Cardiac muscle cell (in vitro differentiated cells and primary cell): ENCODE measurements at regions not wholly inside any gene's neighbourhood (a gene's known extent, or its start where the extent isn't known, plus 50 kb on each side); places are given as distances from the start of the nearest gene placed in this dataset.

ENCODE experiments used
- DNase-seq, 2 donors: peaks; one replicate each; pipeline versions ENCODE4 v3.0.0 to v3.0.0-alpha.2; 2010 to 2017; ENCODE audit warnings: low read depth in 1 of 2, low spot score in 1 of 2
- H3K27ac ChIP-seq: fragments of 200-600 bp; sonication (generic); 2 replicates; pipeline ENCODE4 v1.5.1; 2016
- H3K27me3 ChIP-seq: fragments of 200-600 bp; sonication (generic); 2 replicates; pipeline ENCODE4 v1.6.0; 2016; ENCODE audit warnings: control low read depth
- H3K36me3 ChIP-seq: fragments of 200-600 bp; sonication (generic); 2 replicates; pipeline ENCODE4 v1.5.1; 2016; ENCODE audit warnings: control low read depth
- H3K4me1 ChIP-seq: fragments of 200-600 bp; sonication (generic); 2 replicates; pipeline ENCODE4 v1.8.1; 2017; ENCODE audit warnings: low read depth, mild to moderate bottlenecking, mixed run types
- H3K4me3 ChIP-seq: fragments of 200-600 bp; sonication (generic); 2 replicates; pipeline ENCODE4 v1.5.1; 2016; ENCODE audit warnings: mild to moderate bottlenecking
- H3K9me3 ChIP-seq: fragments of 200-600 bp; sonication (generic); 2 replicates; pipeline ENCODE4 v1.5.1; 2017; ENCODE audit warnings: low read depth, mild to moderate bottlenecking, control low read depth
- CTCF ChIP-seq: IDR thresholded peaks from 2 replicates; pipeline ENCODE4 v1.5.1; 2012; ENCODE audit warnings: low read depth, mild to moderate bottlenecking, low read length

GRCh38 chr6:22072949-22073348, 223.9 kb downstream of the PRL start:
- Histone ChIP-seq H3K36me3 (no peaks in the 10 kb centered on the region), H3K4me3 (no peak overlapping the region), H3K27ac (no peak overlapping the region), H3K9me3 (no peaks in the 10 kb centered on the region), H3K4me1 (peaks cover 3% of the 10 kb centered on the region), H3K27me3 (no peaks in the 10 kb centered on the region)
- peak in 1 of 2 donors; percentile 51 for DNase-seq
- TF ChIP-seq CTCF: no peak

- no peak for DNase-seq
- Histone ChIP-seq H3K4me1 (peaks cover 3% of the 10 kb centered on the region), H3K4me3 (no peak overlapping the region), H3K36me3 (no peaks in the 10 kb centered on the region), H3K27me3 (no peaks in the 10 kb centered on the region), H3K9me3 (no peaks in the 10 kb centered on the region), H3K27ac (no peak overlapping the region)
- no peak for TF ChIP-seq CTCF
These were observed 223.2 kb downstream of the PRL start for GRCh38 chr6:22073516-22074198.

GRCh38 chr6:22078288-22078687, 218.5 kb downstream of the PRL start:
- H3K9me3 ChIP-seq: no peaks in the 10 kb centered on the region
- H3K27me3 ChIP-seq: no peaks in the 10 kb centered on the region
- H3K36me3 ChIP-seq: no peaks in the 10 kb centered on the region
- H3K4me1 ChIP-seq: no peaks in the 10 kb centered on the region
- H3K4me3 ChIP-seq: no peak overlapping the region
- H3K27ac ChIP-seq: no peak overlapping the region
- DNase-seq: no peak
- no peak for TF ChIP-seq CTCF

GRCh38 chr6:22078802-22079545, 217.9 kb downstream of the PRL start:
- no peak for TF ChIP-seq CTCF
- H3K9me3 ChIP-seq: no peaks in the 10 kb centered on the region
- H3K4me3 ChIP-seq: no peak overlapping the region
- no peaks in the 10 kb centered on the region for H3K4me1 ChIP-seq
- H3K27me3 ChIP-seq: no peaks in the 10 kb centered on the region
- no peak overlapping the region for H3K27ac ChIP-seq
- H3K36me3 ChIP-seq: no peaks in the 10 kb centered on the region
- DNase-seq: no peak

GRCh38 chr6:22079783-22080182, 217.1 kb downstream of the PRL start:
- no peak for TF ChIP-seq CTCF
- Histone ChIP-seq H3K9me3 (no peaks in the 10 kb centered on the region), H3K4me1 (no peaks in the 10 kb centered on the region)

More at GRCh38 chr6:22079783-22080182, 217.1 kb downstream of the PRL start:
- Histone ChIP-seq H3K27ac (no peak overlapping the region), H3K4me3 (no peak overlapping the region), H3K36me3 (no peaks in the 10 kb centered on the region), H3K27me3 (no peaks in the 10 kb centered on the region)
- peak in 1 of 2 donors; percentile 83 for DNase-seq
